Activated B cell treated with CpG ODN at 0.5 μM for 24 hours (primary cell): ENCODE measurements at regions not wholly inside any gene's neighbourhood (a gene's known extent, or its start where the extent isn't known, plus 50 kb on each side); places are given as distances from the start of the nearest gene placed in this dataset.

Experiments used
- ATAC-seq: fragments of 200-7000 bp; cut with Tn5 transposase; one replicate; pipeline ENCODE4 v1.10.0; 2021; ENCODE audit warnings: low read depth, mild to moderate bottlenecking, moderate library complexity
- CTCF ChIA-PET: fragments of 350-600 bp; sonication (Branson Sonifier 250); formaldehyde crosslinking; loops from one replicate; lab custom pipeline; 2021; ENCODE audit warnings: antibody characterized with exemption; lab: Charles Lee
- POLR2A ChIA-PET: fragments of 350-600 bp; sonication (Branson Sonifier 250); formaldehyde crosslinking; loops from one replicate; lab custom pipeline; 2021; ENCODE audit warnings: antibody characterized with exemption; lab: Charles Lee
- DNase-seq: peaks from one replicate; pipeline ENCODE4 v3.0.0; 2022
- H3K27ac Mint-ChIP-seq: one replicate; pipeline ENCODE4 v1.8.0; 2020; ENCODE audit warnings: mixed read lengths
- H3K27me3 Mint-ChIP-seq: one replicate; pipeline ENCODE4 v1.8.0; 2021; ENCODE audit warnings: mixed read lengths
- H3K36me3 Mint-ChIP-seq: one replicate; pipeline ENCODE4 v1.8.0; 2021; ENCODE audit warnings: low read depth, mixed read lengths
- H3K4me1 Mint-ChIP-seq: one replicate; pipeline ENCODE4 v1.8.0; 2021; ENCODE audit warnings: mixed read lengths
- H3K4me3 Mint-ChIP-seq: one replicate; pipeline ENCODE4 v1.8.0; 2020; ENCODE audit warnings: mild to moderate bottlenecking, mixed read lengths
- H3K9me3 Mint-ChIP-seq: one replicate; pipeline ENCODE4 v1.8.0; 2020; ENCODE audit warnings: mixed read lengths
- CTCF ChIP-seq: fragments of 200-600 bp; IDR thresholded peaks from one replicate; pipeline ENCODE4 v1.8.0; 2022; ENCODE audit warnings: antibody characterized with exemption, mild to moderate bottlenecking
- intact Hi-C: fragments of 100-400 bp; cut with micrococcal nuclease; formaldehyde crosslinking; loops from one replicate; pipeline ENCODE4 v1.15.1; 2024

DNA sequence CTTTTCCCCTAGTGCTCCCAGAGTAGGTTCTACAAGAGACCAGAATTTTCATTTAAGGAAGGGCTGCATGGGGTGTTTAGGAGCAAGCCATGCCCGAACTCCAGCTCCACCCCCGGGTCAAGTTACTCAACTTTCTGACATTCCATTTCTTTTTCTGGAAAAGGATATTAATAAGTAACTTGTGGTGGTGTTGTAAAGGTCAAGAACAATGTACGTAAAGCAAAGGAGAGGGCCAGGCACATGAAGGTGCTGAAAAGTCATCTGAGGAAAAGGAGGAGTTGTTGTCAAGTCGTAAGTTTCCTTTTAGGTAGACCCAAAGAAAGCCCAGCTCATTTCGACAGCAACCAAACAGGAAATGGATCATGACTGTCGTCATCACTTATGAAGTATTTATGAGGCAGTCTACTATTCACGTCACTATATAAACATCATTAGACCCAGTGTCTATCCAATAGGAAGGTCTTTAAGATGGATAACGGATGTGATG is 319.6 kb upstream of the IL12A start:
- ChIA-PET POLR2A (no interaction called here), CTCF (no interaction called here)
- H3K4me1 Mint-ChIP-seq: no peaks in the 10 kb centered on the region
- H3K9me3 Mint-ChIP-seq: no peaks in the 10 kb centered on the region
- DNase-seq (no peak), ATAC-seq (no peak)
- no peak overlapping the region for H3K4me3 Mint-ChIP-seq
- no peak for TF ChIP-seq CTCF
- H3K27me3 Mint-ChIP-seq: no peaks in the 10 kb centered on the region
- H3K36me3 Mint-ChIP-seq: no peaks in the 10 kb centered on the region
- intact Hi-C loops: no loop called here
- H3K27ac Mint-ChIP-seq: no peak overlapping the region

DNA sequence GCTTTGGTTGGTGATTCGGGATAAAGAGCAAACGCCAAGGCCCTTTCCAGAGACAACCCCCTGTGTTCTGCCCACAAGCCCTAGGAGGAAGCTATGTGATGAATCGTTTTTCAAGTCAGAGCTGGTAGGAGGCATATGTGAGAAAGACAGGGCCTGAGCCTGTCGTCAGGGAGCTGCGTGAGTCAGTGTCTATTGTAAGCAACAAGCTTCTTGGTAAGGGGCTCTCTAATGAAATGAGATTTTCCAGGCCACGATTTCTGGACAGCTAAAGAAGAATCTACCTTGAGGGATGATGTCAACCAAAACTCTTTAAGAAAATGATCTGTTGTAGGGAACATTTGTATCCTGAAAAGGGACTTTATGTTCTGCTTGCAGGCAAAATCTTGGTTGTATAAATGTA is 318.9 kb upstream of the IL12A start:
- no peaks in the 10 kb centered on the region for H3K4me1 Mint-ChIP-seq
- no peak for TF ChIP-seq CTCF
- DNase-seq (no peak), ATAC-seq (no peak)
- ChIA-PET POLR2A (no interaction called here), CTCF (no interaction called here)
- no peaks in the 10 kb centered on the region for H3K27me3 Mint-ChIP-seq
- no peak overlapping the region for H3K4me3 Mint-ChIP-seq
- H3K27ac Mint-ChIP-seq: no peak overlapping the region
- no peaks in the 10 kb centered on the region for H3K9me3 Mint-ChIP-seq
- no peaks in the 10 kb centered on the region for H3K36me3 Mint-ChIP-seq
- intact Hi-C loops: no loop called here

DNA sequence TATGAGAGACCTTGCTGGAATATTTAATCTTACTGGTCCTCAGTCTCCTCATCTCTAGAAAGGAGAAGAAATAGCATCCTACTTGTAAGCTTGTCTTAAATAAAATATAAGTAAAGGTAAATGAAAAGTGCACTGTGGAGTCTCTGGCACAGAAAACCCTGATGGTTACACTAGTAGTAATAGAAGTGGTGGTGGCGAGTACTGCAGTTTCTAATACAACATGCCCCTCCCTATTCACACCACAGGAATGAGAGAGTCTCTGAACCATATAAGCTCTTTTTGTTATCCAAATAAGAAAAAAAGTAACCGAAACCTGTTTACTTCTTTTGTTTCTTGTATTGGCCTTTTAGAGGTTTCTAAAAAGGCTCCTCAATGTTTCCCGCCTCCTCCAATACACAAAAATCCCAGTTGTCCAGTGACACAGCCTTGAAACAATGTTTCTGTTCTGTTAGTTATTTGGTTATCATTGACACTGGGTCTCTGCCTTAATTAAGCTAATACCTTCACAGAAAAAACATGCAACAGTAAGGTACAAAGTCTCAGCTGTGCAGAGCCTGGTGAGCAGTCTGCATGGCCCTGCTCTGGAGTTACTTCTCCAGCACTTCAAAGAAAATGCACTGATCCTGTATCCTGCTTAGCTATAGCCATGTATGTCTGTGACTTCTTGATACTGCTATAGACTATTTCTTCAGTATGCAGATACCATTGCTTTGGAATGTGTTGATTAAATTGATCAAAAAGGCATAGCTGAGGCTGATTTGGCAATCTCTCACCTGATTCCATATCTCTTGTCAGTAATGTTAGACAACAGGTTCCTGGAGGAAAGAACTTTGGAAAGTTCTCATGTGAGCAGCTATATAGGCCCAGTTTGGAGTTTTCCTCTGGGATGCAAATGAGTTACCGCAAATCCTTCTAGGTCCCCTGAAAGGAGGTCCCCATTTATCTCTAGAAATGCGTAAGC is 315.6 kb upstream of the IL12A start:
- TF ChIP-seq CTCF: no peak
- H3K9me3 Mint-ChIP-seq: no peaks in the 10 kb centered on the region
- intact Hi-C loops: no loop called here

GRCh38 chr3:159674583-159674982 is 314.1 kb upstream of the IL12A start:
- TF ChIP-seq CTCF: no peak
- Mint-ChIP-seq H3K27ac (no peak overlapping the region), H3K9me3 (no peaks in the 10 kb centered on the region), H3K4me1 (no peaks in the 10 kb centered on the region), H3K27me3 (no peaks in the 10 kb centered on the region), H3K36me3 (no peaks in the 10 kb centered on the region), H3K4me3 (no peak overlapping the region)
- ChIA-PET POLR2A (no interaction called here), CTCF (no interaction called here)
- DNase-seq: no peak
- intact Hi-C loops: no loop called here
- ATAC-seq: no peak

More for the DNA sequence above, 315.6 kb upstream of the IL12A start:
- ChIA-PET CTCF (no interaction called here), POLR2A (no interaction called here)
- Mint-ChIP-seq H3K4me3 (no peak overlapping the region), H3K36me3 (no peaks in the 10 kb centered on the region), H3K27ac (no peak overlapping the region), H3K4me1 (no peaks in the 10 kb centered on the region), H3K27me3 (no peaks in the 10 kb centered on the region)
- ATAC-seq (no peak), DNase-seq (no peak)

- Mint-ChIP-seq H3K4me3 (no peak overlapping the region), H3K4me1 (no peaks in the 10 kb centered on the region), H3K36me3 (no peaks in the 10 kb centered on the region), H3K9me3 (no peaks in the 10 kb centered on the region), H3K27me3 (no peaks in the 10 kb centered on the region), H3K27ac (no peak overlapping the region)
- POLR2A ChIA-PET: no interaction called here
- intact Hi-C loops: no loop called here
- ATAC-seq: no peak
- CTCF ChIA-PET: no interaction called here
- DNase-seq: no peak
- no peak for TF ChIP-seq CTCF
These were observed 313.4 kb upstream of the IL12A start for GRCh38 chr3:159675285-159675684.
